Peyer's patch (tissue), 4 donors: ENCODE measurements at regions not wholly inside any gene's neighbourhood (a gene's known extent, or its start where the extent isn't known, plus 50 kb on each side); places are given as distances from the start of the nearest gene placed in this dataset.
"Not testable (repeated sequence)": the region's sequence is repeated elsewhere in the genome, so short reads cannot be mapped to it uniquely, and the experiment has no call there.

Experiments used
- DNase-seq, 3 donors: peaks; one replicate each; pipeline ENCODE4 v3.0.0-alpha.2; 2017 to 2019
- H3K27ac ChIP-seq, 4 donors: fragments of 200-600 bp; sonication (generic); one replicate each; pipeline ENCODE4 v1.5.1; 2016 to 2019
- H3K27me3 ChIP-seq, 2 donors: fragments of 200-600 bp; sonication (generic); one replicate each; pipeline ENCODE4 v1.5.1; 2019
- H3K36me3 ChIP-seq, 3 donors: fragments of 200-600 bp; sonication (generic); one replicate each; pipeline ENCODE4 v1.5.1; 2016 to 2019
- H3K4me1 ChIP-seq, 4 donors: fragments of 200-600 bp; sonication (generic); one replicate each; pipeline ENCODE4 v1.5.1; 2016 to 2019
- H3K4me3 ChIP-seq, 4 donors: fragments of 200-600 bp; sonication (generic); 1 replicate in 3 of 4; 2 replicates in 1 of 4; pipeline ENCODE4 v1.5.1; 2016 to 2019; ENCODE audit warnings: mild to moderate bottlenecking in 1 of 4
- H3K9me3 ChIP-seq, 4 donors: fragments of 200-600 bp; sonication (generic); one replicate each; pipeline ENCODE4 v1.5.1; 2016 to 2019; ENCODE audit warnings: mild to moderate bottlenecking in 1 of 4
- CTCF ChIP-seq, 6 experiments: fragments of 450-650 bp in 4 of 6; fragments of 200-600 bp in 2 of 6; sonication (generic) in 1 of 6; IDR thresholded peaks; one replicate each; pipeline ENCODE4 v1.5.1; 2017 to 2019; ENCODE audit warnings: antibody characterized with exemption in 6 of 6, mild to moderate bottlenecking in 3 of 6, moderate library complexity in 1 of 6
- POLR2A ChIP-seq, 2 donors: fragments of 450-650 bp; IDR thresholded peaks; one replicate each; pipeline ENCODE4 v1.5.1; 2017; ENCODE audit warnings: antibody characterized with exemption in 2 of 2, mild to moderate bottlenecking in 2 of 2, moderate library complexity in 2 of 2

- Histone ChIP-seq H3K9me3 (no peaks in the 10 kb centered on the region), H3K36me3 (no peaks in the 10 kb centered on the region), H3K27ac (no peak overlapping the region), H3K4me1 (no peaks in the 10 kb centered on the region), H3K4me3 (no peak overlapping the region), H3K27me3 (no peaks in the 10 kb centered on the region)
- peak in 2 of 3 donors; percentile 43 to 77 for DNase-seq
- TF ChIP-seq CTCF (IDR thresholded peaks at IDR 0.05) (peak; percentile 20 to 66 (median 51)), POLR2A (IDR thresholded peaks at IDR 0.05) (no peak)
Observed at GRCh38 chr1:219416598-219417238, 196.2 kb downstream of the ZC3H11B start.

- no peak overlapping the region for H3K4me3 ChIP-seq
- no peaks in the 10 kb centered on the region for H3K4me1 ChIP-seq
- DNase-seq: no peak
- no peaks in the 10 kb centered on the region for H3K27me3 ChIP-seq
- H3K9me3 ChIP-seq: no peaks in the 10 kb centered on the region
- H3K27ac ChIP-seq: no peak overlapping the region
- H3K36me3 ChIP-seq: no peaks in the 10 kb centered on the region
- no peak for TF ChIP-seq CTCF (IDR thresholded peaks at IDR 0.05)
- TF ChIP-seq POLR2A (IDR thresholded peaks at IDR 0.05): no peak
Observed at GRCh38 chr1:219415915-219416314, 197.0 kb downstream of the ZC3H11B start.

- H3K36me3 ChIP-seq: no peaks in the 10 kb centered on the region
- H3K4me1 ChIP-seq: no peaks in the 10 kb centered on the region
- no peak for DNase-seq
- H3K27me3 ChIP-seq: no peaks in the 10 kb centered on the region
- no peak overlapping the region for H3K4me3 ChIP-seq
- no peak overlapping the region for H3K27ac ChIP-seq
- TF ChIP-seq CTCF (IDR thresholded peaks at IDR 0.05) (no peak), POLR2A (IDR thresholded peaks at IDR 0.05) (no peak)
- no peaks in the 10 kb centered on the region for H3K9me3 ChIP-seq
Observed at GRCh38 chr1:219415433-219415832, 197.5 kb downstream of the ZC3H11B start.

- no peaks in the 10 kb centered on the region for H3K36me3 ChIP-seq
- no peak for TF ChIP-seq CTCF (IDR thresholded peaks at IDR 0.05)
- TF ChIP-seq POLR2A (IDR thresholded peaks at IDR 0.05): no peak
- H3K27ac ChIP-seq: no peak overlapping the region
- no peak for DNase-seq
- no peaks in the 10 kb centered on the region for H3K9me3 ChIP-seq
- H3K27me3 ChIP-seq: no peaks in the 10 kb centered on the region
- no peak overlapping the region for H3K4me3 ChIP-seq
- H3K4me1 ChIP-seq: no peaks in the 10 kb centered on the region
Observed at GRCh38 chr1:219414250-219414649, 198.7 kb downstream of the ZC3H11B start.

- Histone ChIP-seq H3K27ac (no peak overlapping the region), H3K9me3 (no peaks in the 10 kb centered on the region), H3K4me1 (no peaks in the 10 kb centered on the region), H3K27me3 (no peaks in the 10 kb centered on the region), H3K4me3 (no peak overlapping the region), H3K36me3 (no peaks in the 10 kb centered on the region)
- DNase-seq: no peak
- TF ChIP-seq CTCF (IDR thresholded peaks at IDR 0.05) (no peak), POLR2A (IDR thresholded peaks at IDR 0.05) (no peak)
Observed at GRCh38 chr1:219413536-219413935, 199.4 kb downstream of the ZC3H11B start.

GRCh38 chr1:219412772-219413171 lies 200.1 kb downstream of the ZC3H11B start:
- Histone ChIP-seq H3K4me1 (no peaks in the 10 kb centered on the region), H3K4me3 (no peak overlapping the region), H3K36me3 (no peaks in the 10 kb centered on the region), H3K27ac (no peak overlapping the region), H3K9me3 (no peaks in the 10 kb centered on the region), H3K27me3 (no peaks in the 10 kb centered on the region)
- no peak for DNase-seq
- TF ChIP-seq CTCF (IDR thresholded peaks at IDR 0.05) (no peak), POLR2A (IDR thresholded peaks at IDR 0.05) (no peak)

GRCh38 chr1:219410721-219411120 lies 202.2 kb downstream of the ZC3H11B start:
- DNase-seq, H3K27me3 ChIP-seq, H3K27ac ChIP-seq, H3K9me3 ChIP-seq, H3K36me3 ChIP-seq, H3K4me3 ChIP-seq, H3K4me1 ChIP-seq: not testable (repeated sequence)
